ENCODE measurements at regions not wholly inside any gene's neighbourhood (a gene's known extent, or its start where the extent isn't known, plus 50 kb on each side); places are given as distances from the start of the nearest gene placed in this dataset.

DNA sequence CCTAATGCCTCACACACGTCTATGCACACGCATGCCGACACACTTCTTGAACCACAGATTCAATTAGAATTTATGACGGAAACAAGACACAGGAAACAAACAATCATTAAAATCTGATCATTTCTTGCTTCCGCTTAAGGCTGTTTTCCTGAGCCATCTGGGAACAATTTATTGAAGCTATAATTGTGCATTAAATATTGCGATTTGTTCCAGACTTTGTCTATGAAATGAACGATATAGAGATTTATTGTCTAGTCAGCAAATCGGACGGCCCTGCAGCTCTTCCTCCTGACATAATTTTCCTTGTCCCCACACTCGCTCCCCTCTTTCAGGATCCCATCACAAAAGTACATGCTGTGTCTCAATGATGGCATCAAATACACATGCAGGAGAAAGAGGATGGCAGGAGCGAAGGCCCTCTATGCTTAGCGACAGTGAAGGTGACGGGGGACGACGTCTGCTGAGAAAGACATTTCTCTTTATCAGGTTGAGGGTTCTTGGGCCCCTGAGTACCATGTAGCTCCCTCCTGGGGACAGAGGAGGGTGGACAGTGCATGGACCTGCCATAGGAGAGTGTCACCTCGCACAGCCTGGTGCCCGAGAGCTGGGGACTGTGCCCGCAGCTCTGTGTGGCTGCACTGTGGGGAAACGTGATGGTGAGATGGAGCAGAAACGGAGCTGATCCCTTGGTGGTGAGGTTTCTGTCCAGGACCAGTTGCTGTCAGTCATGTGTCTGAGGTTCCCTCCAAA, 157.3 kb downstream of the ACKR3 start:
- Histone ChIP-seq H3K36me3 (ENCODE audit: insufficient read depth, low read length) (no peaks in the 10 kb centered on the region), H3K9me3 (ENCODE audit: low read depth, low read length) (no peaks in the 10 kb centered on the region), H3K27ac (ENCODE audit: low read depth, low read length) (no peak overlapping the region), H3K4me1 (ENCODE audit: insufficient read depth, low read length) (peaks cover 2% of the 10 kb centered on the region), H3K4me3 (ENCODE audit: insufficient read depth, low read length) (no peak overlapping the region), H4K20me1 (ENCODE audit: insufficient read depth, low read length) (no peaks in the 10 kb centered on the region), H3K4me2 (ENCODE audit: insufficient read depth, low read length) (no peak overlapping the region), H3K79me2 (ENCODE audit: insufficient read depth, low read length) (no peaks in the 10 kb centered on the region), H2AFZ (ENCODE audit: low read length) (no peak overlapping the region), H3K27me3 (ENCODE audit: insufficient read depth, low read length) (peaks cover 7% of the 10 kb centered on the region)
- TF ChIP-seq, protein P1, sequence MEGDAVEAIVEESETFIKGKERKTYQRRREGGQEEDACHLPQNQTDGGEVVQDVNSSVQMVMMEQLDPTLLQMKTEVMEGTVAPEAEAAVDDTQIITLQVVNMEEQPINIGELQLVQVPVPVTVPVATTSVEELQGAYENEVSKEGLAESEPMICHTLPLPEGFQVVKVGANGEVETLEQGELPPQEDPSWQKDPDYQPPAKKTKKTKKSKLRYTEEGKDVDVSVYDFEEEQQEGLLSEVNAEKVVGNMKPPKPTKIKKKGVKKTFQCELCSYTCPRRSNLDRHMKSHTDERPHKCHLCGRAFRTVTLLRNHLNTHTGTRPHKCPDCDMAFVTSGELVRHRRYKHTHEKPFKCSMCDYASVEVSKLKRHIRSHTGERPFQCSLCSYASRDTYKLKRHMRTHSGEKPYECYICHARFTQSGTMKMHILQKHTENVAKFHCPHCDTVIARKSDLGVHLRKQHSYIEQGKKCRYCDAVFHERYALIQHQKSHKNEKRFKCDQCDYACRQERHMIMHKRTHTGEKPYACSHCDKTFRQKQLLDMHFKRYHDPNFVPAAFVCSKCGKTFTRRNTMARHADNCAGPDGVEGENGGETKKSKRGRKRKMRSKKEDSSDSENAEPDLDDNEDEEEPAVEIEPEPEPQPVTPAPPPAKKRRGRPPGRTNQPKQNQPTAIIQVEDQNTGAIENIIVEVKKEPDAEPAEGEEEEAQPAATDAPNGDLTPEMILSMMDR (IDR thresholded peaks at IDR 0.05; ENCODE audit: extremely low read depth, low read depth, low read length), result no peak
- no peak for DNase-seq (ENCODE audit: insufficient read length, low spot score, missing footprints)

DNA sequence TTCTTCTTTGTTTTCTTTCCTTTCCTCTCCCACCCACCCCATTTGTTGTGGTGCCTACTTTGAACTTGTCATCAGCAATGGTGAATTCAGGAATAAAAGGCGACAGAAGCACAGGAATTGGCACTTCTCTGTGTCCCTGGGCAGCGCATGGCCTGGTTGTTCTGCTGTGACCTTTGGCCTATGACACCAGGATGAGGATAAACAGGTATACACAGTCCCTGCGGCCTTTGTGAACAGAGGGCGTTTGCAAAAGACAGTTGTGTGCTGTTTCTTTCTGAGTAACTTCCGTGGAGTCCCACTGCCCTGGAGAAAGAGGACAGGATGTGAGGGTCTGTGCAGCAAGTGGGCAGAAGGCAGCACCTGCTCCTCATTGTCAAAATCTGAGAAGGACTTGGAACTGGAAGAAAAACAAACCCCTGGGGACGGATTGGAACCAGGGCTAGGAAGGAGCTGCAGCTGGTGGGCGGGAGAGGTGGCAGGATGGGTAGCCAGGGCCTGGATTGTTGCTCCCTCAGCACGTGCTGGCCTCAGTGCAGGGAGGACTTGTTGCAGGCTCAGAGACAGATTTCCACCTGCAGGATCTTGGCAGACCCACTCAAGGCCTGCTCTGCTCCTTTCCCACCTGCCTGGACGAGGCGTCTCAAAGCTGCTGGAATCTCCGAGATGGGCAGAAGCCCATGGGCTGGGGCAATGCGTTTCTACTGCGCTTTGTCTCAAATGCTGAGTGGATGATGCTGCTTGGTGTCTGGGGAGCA, 159.5 kb downstream of the ACKR3 start:
- peaks cover 19% of the 10 kb centered on the region for H3K27me3 ChIP-seq (ENCODE audit: insufficient read depth, low read length)
- H3K4me2 ChIP-seq (ENCODE audit: insufficient read depth, low read length), result no peak overlapping the region
- no peaks in the 10 kb centered on the region for H3K9me3 ChIP-seq (ENCODE audit: low read depth, low read length)
- no peaks in the 10 kb centered on the region for H3K79me2 ChIP-seq (ENCODE audit: insufficient read depth, low read length)
- peaks cover 10% of the 10 kb centered on the region for H3K4me1 ChIP-seq (ENCODE audit: insufficient read depth, low read length)
- no peaks in the 10 kb centered on the region for H4K20me1 ChIP-seq (ENCODE audit: insufficient read depth, low read length)
- DNase-seq (ENCODE audit: insufficient read length, low spot score, missing footprints), result no peak
- H3K4me3 ChIP-seq (ENCODE audit: insufficient read depth, low read length), result no peak overlapping the region
- TF ChIP-seq, protein P1 (IDR thresholded peaks at IDR 0.05; ENCODE audit: extremely low read depth, low read depth, low read length), result no peak
- H3K36me3 ChIP-seq (ENCODE audit: insufficient read depth, low read length), result no peaks in the 10 kb centered on the region
- H3K27ac ChIP-seq (ENCODE audit: low read depth, low read length), result no peak overlapping the region
- no peak overlapping the region for H2AFZ ChIP-seq (ENCODE audit: low read length)

DNA sequence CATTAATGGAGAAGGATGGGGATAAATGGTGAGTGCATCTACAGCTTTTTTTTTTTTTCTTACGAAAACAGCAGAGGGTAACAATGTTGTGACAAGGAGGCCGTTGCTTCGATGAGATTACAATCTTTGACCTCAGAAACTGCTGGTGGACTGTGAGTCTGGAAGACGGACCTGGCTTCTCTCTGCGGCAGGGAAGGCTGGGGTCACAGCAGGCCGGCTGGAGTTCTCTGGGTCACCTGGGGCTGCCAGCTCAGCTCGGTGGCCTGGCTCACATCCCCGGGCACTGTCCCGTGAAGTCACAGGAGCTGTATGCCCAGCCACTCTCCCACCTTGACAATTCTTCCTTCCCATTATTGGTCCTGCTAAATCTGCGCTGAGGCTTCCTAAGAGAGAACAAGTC, 160.8 kb downstream of the ACKR3 start:
- no peaks in the 10 kb centered on the region for H3K79me2 ChIP-seq (ENCODE audit: insufficient read depth, low read length)
- no peak overlapping the region for H3K4me3 ChIP-seq (ENCODE audit: insufficient read depth, low read length)
- no peaks in the 10 kb centered on the region for H4K20me1 ChIP-seq (ENCODE audit: insufficient read depth, low read length)
- H3K4me2 ChIP-seq (ENCODE audit: insufficient read depth, low read length), result no peak overlapping the region
- DNase-seq (ENCODE audit: insufficient read length, low spot score, missing footprints), result no peak
- H3K27me3 ChIP-seq (ENCODE audit: insufficient read depth, low read length), result peaks cover 27% of the 10 kb centered on the region
- no peak overlapping the region for H2AFZ ChIP-seq (ENCODE audit: low read length)
- no peaks in the 10 kb centered on the region for H3K9me3 ChIP-seq (ENCODE audit: low read depth, low read length)
- TF ChIP-seq, protein P1 (IDR thresholded peaks at IDR 0.05; ENCODE audit: extremely low read depth, low read depth, low read length), result no peak
- H3K4me1 ChIP-seq (ENCODE audit: insufficient read depth, low read length), result peaks cover 10% of the 10 kb centered on the region
- H3K36me3 ChIP-seq (ENCODE audit: insufficient read depth, low read length), result no peaks in the 10 kb centered on the region
- no peak overlapping the region for H3K27ac ChIP-seq (ENCODE audit: low read depth, low read length)
